GM18868 (cell line): ENCODE measurements at regions not wholly inside any gene's neighbourhood (a gene's known extent, or its start where the extent isn't known, plus 50 kb on each side); places are given as distances from the start of the nearest gene placed in this dataset.
"Not testable (repeated sequence)": the region's sequence is repeated elsewhere in the genome, so short reads cannot be mapped to it uniquely, and the experiment has no call there.

Experiments used
- ATAC-seq: cut with Tn5 transposase; IDR thresholded peaks from one replicate; pipeline ENCODE4 v1.9.1; 2021; ENCODE audit warnings: mild to moderate bottlenecking, moderate library complexity; ENCODE audit not compliant: unreplicated experiment

GRCh38 chr11:21711341-21711740 lies 481.5 kb upstream of the ANO5 start:
- no peak for ATAC-seq

- no peak for ATAC-seq
Measured at GRCh38 chr11:21723678-21724077, 469.2 kb upstream of the ANO5 start.

- no peak for ATAC-seq
Measured at GRCh38 chr11:21727102-21727501, 465.8 kb upstream of the ANO5 start.

GRCh38 chr11:21736404-21736803 lies 456.5 kb upstream of the ANO5 start:
- no peak for ATAC-seq

GRCh38 chr11:21752475-21753243 lies 440.2 kb upstream of the ANO5 start:
- peak; percentile 58 for ATAC-seq

GRCh38 chr11:21753244-21753767 lies 439.6 kb upstream of the ANO5 start:
- peak; percentile 55 for ATAC-seq

- no peak for ATAC-seq
Measured at GRCh38 chr11:21761000-21761399, 431.9 kb upstream of the ANO5 start.

GRCh38 chr11:21768388-21768787 lies 424.5 kb upstream of the ANO5 start:
- no peak for ATAC-seq

GRCh38 chr11:21769188-21769587 lies 423.7 kb upstream of the ANO5 start:
- ATAC-seq, result no peak

GRCh38 chr11:21771097-21771496 lies 421.8 kb upstream of the ANO5 start:
- ATAC-seq, result no peak

GRCh38 chr11:21774212-21774611 lies 418.7 kb upstream of the ANO5 start:
- ATAC-seq, result no peak

GRCh38 chr11:21775911-21776310 lies 417.0 kb upstream of the ANO5 start:
- no peak for ATAC-seq

- no peak for ATAC-seq
Measured at GRCh38 chr11:21783954-21784353, 408.9 kb upstream of the ANO5 start.

GRCh38 chr11:21785351-21785750 lies 407.5 kb upstream of the ANO5 start:
- no peak for ATAC-seq

GRCh38 chr11:21794306-21794705 lies 398.6 kb upstream of the ANO5 start:
- no peak for ATAC-seq

- no peak for ATAC-seq
Measured at GRCh38 chr11:21798216-21798615, 394.7 kb upstream of the ANO5 start.

GRCh38 chr11:21804523-21804922 lies 388.4 kb upstream of the ANO5 start:
- not testable (repeated sequence) for ATAC-seq

- ATAC-seq, result no peak
Measured at GRCh38 chr11:21806508-21806907, 386.4 kb upstream of the ANO5 start.

GRCh38 chr11:21806947-21807346 lies 385.9 kb upstream of the ANO5 start:
- no peak for ATAC-seq

- ATAC-seq, result no peak
Measured at GRCh38 chr11:21807350-21807749, 385.5 kb upstream of the ANO5 start.

- no peak for ATAC-seq
Measured at GRCh38 chr11:21810650-21811049, 382.2 kb upstream of the ANO5 start.

GRCh38 chr11:21811572-21811971 lies 381.3 kb upstream of the ANO5 start:
- ATAC-seq, result no peak

GRCh38 chr11:21814169-21814568 lies 378.7 kb upstream of the ANO5 start:
- no peak for ATAC-seq
